ENCODE measurements at regions not wholly inside any gene's neighbourhood (a gene's known extent, or its start where the extent isn't known, plus 50 kb on each side); places are given as distances from the start of the nearest gene placed in this dataset.
"Not testable (repeated sequence)": the region's sequence is repeated elsewhere in the genome, so short reads cannot be mapped to it uniquely, and the experiment has no call there.

GRCh38 chr6:6494139-6494538 is 94.4 kb upstream of the LY86 start:
- TF ChIP-seq CTCF (IDR thresholded peaks at IDR 0.05 in 2 of 3, conservative IDR thresholded peaks at IDR 0.05 in 1 of 3; ENCODE audit: borderline replicate concordance in 1 of 3, insufficient read depth in 1 of 3, low read depth in 2 of 3, low read length in 2 of 3); SIN3A (IDR thresholded peaks at IDR 0.05; ENCODE audit: low read depth); POLR2A (IDR thresholded peaks at IDR 0.05; ENCODE audit: borderline replicate concordance, extremely low read depth, insufficient read depth, insufficient read length); EZH2 (IDR thresholded peaks at IDR 0.05); RAD21 (IDR thresholded peaks at IDR 0.05; ENCODE audit: low read depth); YY1 (IDR thresholded peaks at IDR 0.05; ENCODE audit: extremely low read depth, insufficient replicate concordance, low read depth, low read length); ZNF274 (IDR thresholded peaks at IDR 0.05; ENCODE audit: low read depth, low read length); ZFX (IDR thresholded peaks at IDR 0.05); MAX (IDR thresholded peaks at IDR 0.05); REST (IDR thresholded peaks at IDR 0.05; ENCODE audit: low read depth); TCF7L2 (IDR thresholded peaks at IDR 0.05; ENCODE audit: borderline replicate concordance, extremely low read depth, insufficient read depth, insufficient read length); POLR2AphosphoS5 (IDR thresholded peaks at IDR 0.05; ENCODE audit: low read depth, low read length); EZH2phosphoT487 (IDR thresholded peaks at IDR 0.05; ENCODE audit: borderline replicate concordance); ATF3 (IDR thresholded peaks at IDR 0.05): not testable (repeated sequence)

Measured in HCT116 (cell line).